PC-3 (cell line): ENCODE measurements at regions not wholly inside any gene's neighbourhood (a gene's known extent, or its start where the extent isn't known, plus 50 kb on each side); places are given as distances from the start of the nearest gene placed in this dataset.

ENCODE experiments used
- ATAC-seq: fragments of 200-7000 bp; cut with Tn5 transposase; 2 replicates; pipeline ENCODE4 v1.9.1; 2020; ENCODE audit warnings: mild to moderate bottlenecking, moderate library complexity
- BruUV-seq: library from RNA; stranded (reverse); fragments of 400-500 nt; replicated peaks from 2 replicates; lab custom pipeline; 2021; lab: Mats Ljungman, UMichigan
- CTCF ChIA-PET: fragments of 300-600 bp; sonication (Branson Sonifier 250); formaldehyde crosslinking; loops from one replicate; lab custom pipeline; 2022; ENCODE audit warnings: antibody characterized with exemption; lab: Charles Lee
- POLR2A ChIA-PET: fragments of 300-600 bp; sonication (Branson Sonifier 250); formaldehyde crosslinking; loops from one replicate; lab custom pipeline; 2022; ENCODE audit warnings: antibody characterized with exemption; ENCODE audit not compliant: unreplicated experiment; lab: Charles Lee
- DNase-seq: peaks from one replicate; pipeline ENCODE4 v3.0.0-alpha.2; 2015
- H2AFZ ChIP-seq: fragments of 300-600 bp; sonication (generic); 2 replicates; pipeline ENCODE4 v1.6.0; 2016; ENCODE audit warnings: antibody characterized with exemption, low read length
- H3F3A ChIP-seq: fragments of 300-600 bp; sonication (generic); one replicate; pipeline ENCODE4 v1.6.0; 2017; ENCODE audit warnings: antibody characterized with exemption, low read length, control low read depth, mild to moderate bottlenecking; ENCODE audit not compliant: unreplicated experiment
- H3K27ac ChIP-seq: fragments of 300-600 bp; sonication (generic); 2 replicates; pipeline ENCODE4 v1.5.1; 2016; ENCODE audit warnings: mild to moderate bottlenecking, low read length
- H3K27me3 ChIP-seq: fragments of 300-600 bp; sonication (generic); 2 replicates; pipeline ENCODE4 v1.6.1; 2016; ENCODE audit warnings: low read length, mixed read lengths
- H3K36me3 ChIP-seq: fragments of 300-600 bp; sonication (generic); 2 replicates; pipeline ENCODE4 v1.6.1; 2016; ENCODE audit warnings: low read depth, mixed run types, low read length, mixed read lengths
- H3K4me1 ChIP-seq: fragments of 300-600 bp; sonication (generic); 2 replicates; pipeline ENCODE4 v1.5.1; 2016; ENCODE audit warnings: low read length; ENCODE audit not compliant: insufficient read depth
- H3K4me2 ChIP-seq: fragments of 300-600 bp; sonication (generic); 2 replicates; pipeline ENCODE4 v1.6.0; 2016; ENCODE audit warnings: low read length
- H3K4me3 ChIP-seq: fragments of 300-600 bp; sonication (generic); 2 replicates; pipeline ENCODE4 v1.5.1; 2016; ENCODE audit warnings: mild to moderate bottlenecking, low read length, mixed read lengths
- H3K79me2 ChIP-seq: fragments of 300-600 bp; sonication (generic); 2 replicates; pipeline ENCODE4 v1.6.1; 2017; ENCODE audit warnings: low read length, mixed read lengths
- H3K9ac ChIP-seq: fragments of 300-600 bp; sonication (generic); 2 replicates; pipeline ENCODE4 v1.6.0; 2016; ENCODE audit warnings: mild to moderate bottlenecking, low read length
- H3K9me2 ChIP-seq: fragments of 300-600 bp; sonication (generic); replicated peaks from 2 replicates; pipeline ENCODE4 v1.6.1; 2016; ENCODE audit warnings: mixed run types, low read length, mixed read lengths
- H3K9me3 ChIP-seq: fragments of 300-600 bp; sonication (generic); 2 replicates; pipeline ENCODE4 v1.6.1; 2016; ENCODE audit warnings: low read length, mixed read lengths
- H4K20me1 ChIP-seq: fragments of 300-600 bp; sonication (generic); 2 replicates; pipeline ENCODE4 v1.6.1; 2016; ENCODE audit warnings: low read length, mixed read lengths
- CTCF ChIP-seq: fragments of 300-600 bp; sonication (generic); conservative IDR thresholded peaks from 2 replicates; pipeline ENCODE4 v1.5.1; 2017; ENCODE audit warnings: antibody characterized with exemption, low read depth, mild to moderate bottlenecking, low read length
- EZH2 ChIP-seq: fragments of 300-600 bp; sonication (generic); IDR thresholded peaks from one replicate; pipeline ENCODE4 v1.6.1; 2017; ENCODE audit warnings: antibody characterized with exemption, mild to moderate bottlenecking, low read length; ENCODE audit not compliant: unreplicated experiment
- EZH2phosphoT487 ChIP-seq: fragments of 300-600 bp; sonication (generic); IDR thresholded peaks from 2 replicates; pipeline ENCODE4 v1.6.1; 2018; ENCODE audit warnings: mild to moderate bottlenecking, antibody characterized with exemption, low read length, borderline replicate concordance
- intact Hi-C: fragments of 100-400 bp; cut with micrococcal nuclease; formaldehyde crosslinking; loops from 2 replicates; pipeline ENCODE4 v1.9.0; 2023

GRCh38 chr16:51388516-51388951 lies 237.5 kb upstream of the SALL1 start:
- intact Hi-C loops, result no loop called here
- Histone ChIP-seq H3K9me3 (no peaks in the 10 kb centered on the region), H3K4me1 (no peaks in the 10 kb centered on the region), H2AFZ (no peak overlapping the region), H3K9me2 (no peaks in the 10 kb centered on the region), H3K27ac (no peak overlapping the region), H4K20me1 (no peaks in the 10 kb centered on the region), H3K9ac (no peak overlapping the region), H3K4me2 (no peak overlapping the region), H3K79me2 (no peaks in the 10 kb centered on the region), H3K36me3 (no peaks in the 10 kb centered on the region), H3F3A (no peaks in the 10 kb centered on the region), H3K4me3 (no peak overlapping the region), H3K27me3 (no peaks in the 10 kb centered on the region)
- ChIA-PET CTCF (no interaction called here), POLR2A (no interaction called here)
- no peak for TF ChIP-seq EZH2
- BruUV-seq, result no TSS peak
- ATAC-seq (no peak), DNase-seq (no peak)

- intact Hi-C loops, result no loop called here
- POLR2A ChIA-PET, result no interaction called here
- H3K4me1 ChIP-seq, result no peaks in the 10 kb centered on the region
Observed at GRCh38 chr16:51383909-51384308, 232.8 kb upstream of the SALL1 start.

GRCh38 chr16:51382940-51383339 lies 231.9 kb upstream of the SALL1 start:
- Histone ChIP-seq H3K27ac (no peak overlapping the region), H2AFZ (no peak overlapping the region), H3K27me3 (no peaks in the 10 kb centered on the region), H3K9ac (no peak overlapping the region), H3K4me1 (no peaks in the 10 kb centered on the region), H3F3A (no peaks in the 10 kb centered on the region), H3K9me2 (no peaks in the 10 kb centered on the region), H3K9me3 (no peaks in the 10 kb centered on the region), H4K20me1 (no peaks in the 10 kb centered on the region), H3K36me3 (no peaks in the 10 kb centered on the region), H3K79me2 (no peaks in the 10 kb centered on the region), H3K4me2 (no peak overlapping the region), H3K4me3 (no peak overlapping the region)
- BruUV-seq, result no TSS peak
- no peak for DNase-seq
- TF ChIP-seq EZH2 (no peak), EZH2phosphoT487 (no peak), CTCF (no peak)
- no peak for ATAC-seq
- ChIA-PET CTCF (no interaction called here), POLR2A (no interaction called here)
- intact Hi-C loops, result no loop called here

More at GRCh38 chr16:51383909-51384308, 232.8 kb upstream of the SALL1 start:
- H3K9ac ChIP-seq, result no peak overlapping the region
- H3K27ac ChIP-seq, result no peak overlapping the region
- TF ChIP-seq CTCF (no peak), EZH2 (no peak), EZH2phosphoT487 (no peak)
- no peak for ATAC-seq
- CTCF ChIA-PET, result no interaction called here
- DNase-seq, result no peak
- no peak overlapping the region for H3K4me2 ChIP-seq
- no peak overlapping the region for H3K4me3 ChIP-seq
- no peak overlapping the region for H2AFZ ChIP-seq
- no peaks in the 10 kb centered on the region for H3K9me3 ChIP-seq
- no TSS peak for BruUV-seq
- H3K79me2 ChIP-seq, result no peaks in the 10 kb centered on the region
- no peaks in the 10 kb centered on the region for H3F3A ChIP-seq
- H4K20me1 ChIP-seq, result no peaks in the 10 kb centered on the region
- H3K9me2 ChIP-seq, result no peaks in the 10 kb centered on the region
- no peaks in the 10 kb centered on the region for H3K36me3 ChIP-seq
- H3K27me3 ChIP-seq, result no peaks in the 10 kb centered on the region
